ENCODE measurements at regions not wholly inside any gene's neighbourhood (a gene's known extent, or its start where the extent isn't known, plus 50 kb on each side); places are given as distances from the start of the nearest gene placed in this dataset.

DNA sequence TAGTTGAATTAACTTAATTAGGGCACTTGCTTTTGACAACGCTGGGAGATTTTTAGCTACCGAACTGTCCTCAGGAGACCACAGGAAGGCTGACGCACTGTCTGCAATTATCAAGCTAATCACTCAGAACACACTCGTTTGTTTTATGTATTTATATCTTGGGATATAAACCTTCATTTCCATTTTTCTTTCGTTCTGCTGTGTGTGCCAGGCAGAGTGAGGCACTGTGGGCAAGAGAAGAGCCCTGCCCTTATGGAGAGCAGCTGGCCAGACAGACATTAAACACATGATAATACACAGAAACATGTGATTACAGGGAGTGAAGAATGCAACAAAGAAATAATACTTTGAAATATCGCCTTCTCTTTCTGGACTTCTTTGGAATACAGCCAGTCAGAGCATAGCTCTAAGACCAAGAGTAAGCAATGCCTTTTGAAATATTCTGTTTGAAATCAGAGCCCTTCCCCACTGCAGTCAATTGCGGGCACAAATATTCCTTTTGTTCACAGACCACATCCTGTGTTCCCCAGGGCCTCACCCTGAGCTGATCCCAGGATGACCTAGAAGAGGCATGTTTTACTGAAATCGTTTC is 96.8 kb downstream of the ANKRD60 start:
- Mint-ChIP-seq H3K36me3 (no peaks in the 10 kb centered on the region), H3K4me1 (peaks cover 12% of the 10 kb centered on the region), H3K27ac (no peak overlapping the region), H3K4me3 (no peak overlapping the region), H3K27me3 (peaks cover 83% of the 10 kb centered on the region), H3K9me3 (no peaks in the 10 kb centered on the region)
- DNase-seq: no peak
- CTCF ChIA-PET: no interaction called here

DNA sequence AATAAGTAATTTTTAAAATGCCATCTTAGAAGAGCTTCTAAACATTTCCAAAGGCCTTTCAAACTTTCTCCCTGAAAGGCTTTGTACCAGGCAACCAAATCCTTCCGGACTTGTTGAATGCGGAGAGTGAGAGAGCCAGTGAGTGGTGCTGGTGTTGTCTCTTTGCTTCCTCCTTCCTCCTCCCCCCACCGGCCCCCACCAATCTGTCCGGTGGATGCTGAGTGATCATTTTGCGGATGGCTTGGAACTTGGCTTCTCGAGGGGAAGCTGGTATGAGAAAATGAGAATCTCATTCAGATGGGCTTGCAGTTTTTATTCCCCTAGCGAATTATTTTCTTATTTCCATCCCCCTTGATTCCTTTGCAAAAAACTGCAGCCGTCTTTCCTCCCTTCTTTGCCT is 97.3 kb downstream of the ANKRD60 start:
- H3K9me3 Mint-ChIP-seq: peaks cover 4% of the 10 kb centered on the region
- H3K4me1 Mint-ChIP-seq: peaks cover 16% of the 10 kb centered on the region
- peaks cover 84% of the 10 kb centered on the region for H3K27me3 Mint-ChIP-seq
- no peaks in the 10 kb centered on the region for H3K36me3 Mint-ChIP-seq
- no peak for DNase-seq
- no peak overlapping the region for H3K4me3 Mint-ChIP-seq
- no peak overlapping the region for H3K27ac Mint-ChIP-seq
- CTCF ChIA-PET: no interaction called here

DNA sequence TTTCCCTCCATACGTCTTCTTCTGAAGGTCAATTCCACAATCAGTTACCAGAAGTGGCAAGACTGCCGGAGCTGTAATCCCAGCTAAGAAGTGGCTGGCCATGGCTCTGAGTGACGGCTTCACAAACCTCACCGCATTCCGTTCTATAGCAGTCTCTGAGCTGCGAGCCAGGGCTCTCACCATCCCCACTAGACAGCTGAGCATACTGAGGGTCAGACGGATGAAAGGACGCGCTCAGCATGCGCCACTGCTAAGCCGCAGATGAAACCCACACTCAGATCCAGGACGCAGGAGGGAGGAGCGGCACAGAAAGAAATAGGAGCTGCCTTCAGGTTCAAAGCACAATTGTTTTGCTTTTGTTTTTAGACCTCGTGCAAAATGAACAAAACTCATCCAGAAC is 97.9 kb downstream of the ANKRD60 start:
- no peaks in the 10 kb centered on the region for H3K36me3 Mint-ChIP-seq
- H3K27ac Mint-ChIP-seq: no peak overlapping the region
- peaks cover 79% of the 10 kb centered on the region for H3K27me3 Mint-ChIP-seq
- H3K4me1 Mint-ChIP-seq: peaks cover 19% of the 10 kb centered on the region
- CTCF ChIA-PET: no interaction called here
- peaks cover 6% of the 10 kb centered on the region for H3K9me3 Mint-ChIP-seq
- no peak overlapping the region for H3K4me3 Mint-ChIP-seq
- no peak for DNase-seq

DNA sequence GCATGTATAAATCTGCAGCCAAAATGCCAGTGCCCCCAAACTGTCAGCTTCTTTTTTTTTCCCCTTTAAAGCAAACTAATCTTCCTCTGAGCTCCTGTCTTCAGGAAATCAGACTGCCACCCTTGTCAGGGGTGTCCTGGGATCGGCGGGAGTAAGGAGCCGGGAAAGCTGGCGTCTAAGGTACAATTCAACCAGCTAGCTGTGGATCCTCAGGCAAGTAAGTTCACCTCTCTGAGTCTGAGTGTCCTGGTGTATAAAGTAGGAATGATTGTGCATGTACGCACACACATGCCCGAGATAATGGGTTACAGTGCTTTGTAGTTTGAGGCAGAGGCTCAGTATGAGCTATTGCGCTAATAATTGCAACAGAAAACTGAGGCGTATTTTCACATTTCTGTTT is 98.3 kb downstream of the ANKRD60 start:
- Mint-ChIP-seq H3K27ac (no peak overlapping the region), H3K36me3 (no peaks in the 10 kb centered on the region), H3K27me3 (peaks cover 74% of the 10 kb centered on the region), H3K9me3 (peaks cover 10% of the 10 kb centered on the region), H3K4me1 (peaks cover 19% of the 10 kb centered on the region), H3K4me3 (no peak overlapping the region)
- CTCF ChIA-PET: no interaction called here
- DNase-seq: no peak

DNA sequence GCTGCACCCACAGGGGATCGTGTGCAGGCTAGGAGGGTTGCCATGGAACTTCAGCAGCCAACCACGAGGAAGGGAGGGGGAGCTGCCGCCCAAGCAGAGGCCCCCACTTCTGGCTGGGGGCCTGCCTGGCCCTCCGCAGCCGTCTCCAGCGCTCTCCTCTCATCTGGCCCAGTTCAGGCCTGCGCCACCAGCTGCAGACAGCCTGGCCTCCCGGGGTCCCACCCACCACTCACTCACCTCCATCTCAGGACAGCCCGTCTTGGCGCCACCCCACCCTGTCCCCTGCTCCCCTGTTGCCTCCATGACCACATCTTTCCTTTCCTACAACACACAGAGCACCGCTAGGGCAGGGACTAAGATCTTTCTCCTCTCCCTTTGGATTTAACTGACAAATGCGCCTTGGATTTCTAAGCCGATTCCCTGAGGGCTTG is 98.7 kb downstream of the ANKRD60 start:
- H3K36me3 Mint-ChIP-seq: no peaks in the 10 kb centered on the region
- peaks cover 74% of the 10 kb centered on the region for H3K27me3 Mint-ChIP-seq
- no peak overlapping the region for H3K27ac Mint-ChIP-seq
- DNase-seq: no peak
- peaks cover 19% of the 10 kb centered on the region for H3K4me1 Mint-ChIP-seq
- CTCF ChIA-PET: no interaction called here
- H3K4me3 Mint-ChIP-seq: no peak overlapping the region
- H3K9me3 Mint-ChIP-seq: peaks cover 11% of the 10 kb centered on the region

DNA sequence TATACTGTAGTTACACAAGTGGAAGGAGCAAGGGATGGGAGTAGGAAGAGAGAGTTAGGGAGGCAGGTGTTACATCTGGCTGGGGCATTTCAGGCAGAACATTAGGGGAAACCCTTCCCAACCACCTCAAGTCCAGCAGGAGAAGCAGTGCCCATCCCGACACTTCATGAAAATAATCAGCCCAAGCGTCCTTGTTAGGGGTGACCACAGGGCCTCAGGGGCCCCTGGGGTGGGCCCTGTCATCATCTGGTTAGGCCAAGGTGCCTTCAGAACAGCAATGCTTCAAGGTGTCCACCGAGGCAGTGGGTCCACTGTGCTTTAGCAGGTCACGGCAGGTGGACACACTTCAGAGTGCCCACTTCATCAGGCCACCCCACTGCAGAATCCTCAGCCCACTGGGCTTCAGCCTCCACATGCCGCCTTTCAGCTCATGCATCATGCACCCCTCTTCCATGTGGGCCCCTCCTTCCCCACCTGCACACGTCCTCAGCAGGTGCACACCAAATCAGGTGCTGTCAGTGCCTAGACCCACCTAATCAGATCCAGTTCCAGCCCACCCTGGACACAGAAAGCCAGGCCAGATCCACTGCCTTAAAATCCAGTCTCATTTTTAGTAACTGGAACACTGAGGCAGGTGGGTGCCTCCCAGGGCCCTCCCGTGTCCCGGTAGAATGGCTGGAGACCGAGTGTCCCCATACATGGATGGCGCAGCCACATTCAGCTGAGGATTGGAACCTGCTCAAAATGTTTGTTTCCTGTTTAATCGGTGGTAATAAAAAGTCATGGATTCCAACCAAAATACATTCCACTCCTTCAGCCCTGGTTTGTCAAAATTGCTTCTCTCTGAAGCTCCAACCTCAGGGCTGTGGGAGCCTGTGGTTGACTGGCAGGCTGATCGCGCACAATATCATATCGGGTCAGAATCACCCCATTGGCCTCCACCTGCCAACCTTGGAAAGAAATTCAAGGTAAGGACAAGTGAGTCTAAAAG is 99.5 kb downstream of the ANKRD60 start:
- DNase-seq: no peak
- Mint-ChIP-seq H3K27ac (no peak overlapping the region), H3K27me3 (peaks cover 70% of the 10 kb centered on the region), H3K36me3 (no peaks in the 10 kb centered on the region), H3K4me3 (no peak overlapping the region), H3K9me3 (peaks cover 13% of the 10 kb centered on the region), H3K4me1 (peaks cover 19% of the 10 kb centered on the region)
- CTCF ChIA-PET: no interaction called here

DNA sequence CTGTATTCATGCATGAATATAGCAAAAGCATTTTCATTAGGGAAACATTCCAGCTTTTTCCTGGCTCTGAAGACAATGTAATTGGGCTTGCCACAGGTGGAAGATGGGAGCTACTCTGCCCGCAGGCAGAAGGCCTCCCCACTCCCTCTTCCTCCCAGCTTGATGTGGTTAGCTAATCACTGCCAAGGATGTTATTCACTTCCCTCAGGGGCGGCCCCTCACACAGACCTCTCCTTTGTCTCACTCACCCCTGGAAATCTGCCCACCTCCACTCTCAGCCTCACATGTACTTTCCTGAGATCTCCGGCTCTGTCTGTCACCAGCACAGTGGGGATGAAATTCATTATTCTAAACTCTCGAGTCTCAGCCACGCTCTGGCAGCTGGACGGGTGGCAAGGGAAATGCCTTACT is 100.7 kb downstream of the ANKRD60 start:
- Mint-ChIP-seq H3K27me3 (peaks cover 62% of the 10 kb centered on the region), H3K4me3 (no peak overlapping the region), H3K36me3 (no peaks in the 10 kb centered on the region), H3K4me1 (peaks cover 19% of the 10 kb centered on the region), H3K9me3 (peaks cover 13% of the 10 kb centered on the region), H3K27ac (no peak overlapping the region)
- CTCF ChIA-PET: no interaction called here
- DNase-seq: no peak

DNA sequence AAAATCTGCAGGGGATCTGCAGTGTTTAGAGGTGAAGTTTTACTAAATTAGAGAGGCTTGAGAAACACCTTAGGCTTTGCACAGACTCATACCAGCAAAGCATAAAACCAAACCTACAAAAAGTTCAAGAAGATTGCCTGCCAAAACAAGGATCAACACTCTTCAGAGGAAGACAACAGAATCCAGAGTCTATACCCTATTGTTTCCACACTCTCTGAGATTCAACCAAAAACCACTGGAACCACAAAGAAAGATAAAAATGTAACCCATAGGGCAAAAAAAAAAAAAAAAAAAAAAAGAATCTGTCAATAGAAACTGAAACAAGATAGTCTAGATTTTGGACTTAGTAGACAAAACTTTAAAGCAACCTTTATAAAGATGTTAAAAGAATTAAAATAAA is 102.7 kb downstream of the ANKRD60 start:
- no peak for DNase-seq
- peaks cover 14% of the 10 kb centered on the region for H3K4me1 Mint-ChIP-seq
- CTCF ChIA-PET: interaction anchor here (0.6 kb wide), 1 partner anchor 491 kb away, joined by 3 read pairs; no protein-coding TSS in a partner anchor
- no peak overlapping the region for H3K27ac Mint-ChIP-seq
- peaks cover 46% of the 10 kb centered on the region for H3K27me3 Mint-ChIP-seq
- peaks cover 13% of the 10 kb centered on the region for H3K9me3 Mint-ChIP-seq
- H3K36me3 Mint-ChIP-seq: no peaks in the 10 kb centered on the region
- no peak overlapping the region for H3K4me3 Mint-ChIP-seq

DNA sequence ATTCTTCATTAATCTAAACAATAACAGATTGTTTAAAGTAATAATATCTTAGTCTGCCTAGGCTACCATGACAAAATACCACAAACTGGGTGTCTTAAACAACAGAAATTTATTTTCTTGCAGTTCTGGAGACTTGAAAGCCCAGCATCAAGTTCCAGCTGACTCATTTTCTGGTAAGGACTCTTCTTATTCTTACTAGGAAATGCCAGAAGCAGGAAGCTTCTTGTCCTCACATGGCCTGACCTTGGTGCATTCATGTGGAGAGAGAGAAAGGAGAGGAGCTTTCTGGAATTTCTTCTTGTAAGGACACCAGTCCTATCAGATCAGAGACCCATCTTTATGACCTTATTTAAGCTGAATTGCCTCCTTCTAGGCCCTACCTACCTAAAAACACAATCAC is 110.5 kb downstream of the ANKRD60 start:
- Mint-ChIP-seq H3K27me3 (peaks cover 8% of the 10 kb centered on the region), H3K27ac (no peak overlapping the region), H3K9me3 (peaks cover 10% of the 10 kb centered on the region)

DNA sequence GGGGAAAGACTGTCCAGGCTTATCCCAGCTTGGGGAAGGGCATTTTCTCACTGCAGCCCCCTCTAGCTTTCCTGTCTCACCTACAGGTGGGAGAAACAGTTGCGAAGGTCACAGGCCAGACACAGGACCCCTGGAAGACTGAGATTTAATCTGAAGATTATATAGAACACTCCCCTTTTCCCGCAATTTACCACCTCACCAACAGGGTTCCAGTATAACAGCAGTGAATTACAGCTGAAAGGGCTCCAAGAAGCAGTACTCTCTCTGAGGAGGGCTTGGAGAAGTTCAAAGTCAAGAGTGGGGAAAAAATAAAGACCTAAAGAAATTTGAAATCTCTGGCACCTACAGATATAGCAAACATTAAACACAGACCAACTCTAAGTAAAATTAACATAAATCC is 111.9 kb downstream of the ANKRD60 start:
- peaks cover 10% of the 10 kb centered on the region for H3K9me3 Mint-ChIP-seq
- no peaks in the 10 kb centered on the region for H3K36me3 Mint-ChIP-seq
- no peak for DNase-seq
- CTCF ChIA-PET: no interaction called here
- H3K4me3 Mint-ChIP-seq: no peak overlapping the region
- no peaks in the 10 kb centered on the region for H3K4me1 Mint-ChIP-seq
- H3K27me3 Mint-ChIP-seq: peaks cover 8% of the 10 kb centered on the region
- H3K27ac Mint-ChIP-seq: no peak overlapping the region

More for the DNA sequence above, 110.5 kb downstream of the ANKRD60 start:
- Mint-ChIP-seq H3K4me1 (no peaks in the 10 kb centered on the region), H3K4me3 (no peak overlapping the region), H3K36me3 (no peaks in the 10 kb centered on the region)
- CTCF ChIA-PET: no interaction called here
- no peak for DNase-seq

DNA sequence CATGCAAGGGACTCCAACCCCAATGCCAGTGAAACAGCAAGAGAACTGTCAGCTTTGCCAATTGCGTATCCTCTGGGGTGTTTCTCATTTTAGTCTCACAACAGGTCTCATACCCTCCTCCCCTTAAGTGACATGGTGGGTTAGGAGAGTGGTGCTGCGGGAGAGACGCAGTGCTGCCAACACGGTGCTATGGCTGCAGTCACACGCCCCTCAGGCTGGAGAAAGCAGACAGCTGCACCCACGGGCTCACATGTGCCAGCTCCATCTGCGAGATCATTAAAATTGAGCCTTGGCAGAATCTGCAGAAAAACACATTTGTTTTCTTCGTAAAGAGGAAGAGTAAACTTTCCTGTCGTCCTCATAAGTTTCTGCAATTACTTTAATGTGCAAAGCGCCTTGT is 114.7 kb downstream of the ANKRD60 start:
- H3K27me3 Mint-ChIP-seq: peaks cover 8% of the 10 kb centered on the region
- no peak for DNase-seq
- H3K9me3 Mint-ChIP-seq: peaks cover 2% of the 10 kb centered on the region
- no peak overlapping the region for H3K4me3 Mint-ChIP-seq
- no peaks in the 10 kb centered on the region for H3K4me1 Mint-ChIP-seq
- CTCF ChIA-PET: no interaction called here
- no peak overlapping the region for H3K27ac Mint-ChIP-seq
- H3K36me3 Mint-ChIP-seq: no peaks in the 10 kb centered on the region

DNA sequence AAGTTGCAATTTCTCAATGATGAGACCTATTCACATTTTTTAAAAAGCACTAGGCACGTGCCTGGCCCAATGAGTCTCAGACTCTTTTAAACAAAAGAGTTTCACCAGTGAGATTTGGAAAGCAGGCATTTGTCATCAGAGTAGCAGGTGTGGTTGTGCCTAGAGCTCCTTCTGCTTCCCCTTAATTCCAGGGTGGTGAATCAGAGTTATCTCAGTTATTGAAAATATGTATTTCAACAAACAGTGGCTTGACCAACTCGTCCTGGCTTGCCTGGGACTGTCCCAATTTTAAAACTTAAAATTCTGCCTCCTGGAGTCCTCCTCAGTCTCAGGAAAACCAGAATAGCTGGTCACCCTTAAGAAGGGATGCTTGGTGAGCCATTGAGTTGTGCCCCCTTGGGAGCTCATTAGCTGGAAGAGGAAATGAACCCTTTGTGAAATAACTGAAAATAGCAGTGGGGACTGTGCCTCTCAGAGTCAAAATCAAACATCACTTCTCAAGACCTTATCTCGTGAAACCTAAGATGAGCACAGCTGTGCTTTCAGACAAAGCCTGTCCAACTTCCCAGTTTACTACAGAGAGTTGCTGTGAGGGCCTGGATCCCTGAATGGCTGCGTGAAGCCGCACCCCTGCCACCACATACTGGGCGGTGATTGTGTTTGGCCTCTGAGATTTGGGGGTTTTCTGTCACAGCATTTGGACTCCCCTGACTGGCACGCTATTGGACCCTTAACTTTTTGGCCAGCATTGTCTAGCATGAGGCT is 116.3 kb downstream of the ANKRD60 start:
- Mint-ChIP-seq H3K27ac (no peak overlapping the region), H3K36me3 (no peaks in the 10 kb centered on the region), H3K9me3 (no peaks in the 10 kb centered on the region), H3K27me3 (peaks cover 15% of the 10 kb centered on the region), H3K4me3 (no peak overlapping the region), H3K4me1 (no peaks in the 10 kb centered on the region)
- no peak for DNase-seq
- CTCF ChIA-PET: no interaction called here

DNA sequence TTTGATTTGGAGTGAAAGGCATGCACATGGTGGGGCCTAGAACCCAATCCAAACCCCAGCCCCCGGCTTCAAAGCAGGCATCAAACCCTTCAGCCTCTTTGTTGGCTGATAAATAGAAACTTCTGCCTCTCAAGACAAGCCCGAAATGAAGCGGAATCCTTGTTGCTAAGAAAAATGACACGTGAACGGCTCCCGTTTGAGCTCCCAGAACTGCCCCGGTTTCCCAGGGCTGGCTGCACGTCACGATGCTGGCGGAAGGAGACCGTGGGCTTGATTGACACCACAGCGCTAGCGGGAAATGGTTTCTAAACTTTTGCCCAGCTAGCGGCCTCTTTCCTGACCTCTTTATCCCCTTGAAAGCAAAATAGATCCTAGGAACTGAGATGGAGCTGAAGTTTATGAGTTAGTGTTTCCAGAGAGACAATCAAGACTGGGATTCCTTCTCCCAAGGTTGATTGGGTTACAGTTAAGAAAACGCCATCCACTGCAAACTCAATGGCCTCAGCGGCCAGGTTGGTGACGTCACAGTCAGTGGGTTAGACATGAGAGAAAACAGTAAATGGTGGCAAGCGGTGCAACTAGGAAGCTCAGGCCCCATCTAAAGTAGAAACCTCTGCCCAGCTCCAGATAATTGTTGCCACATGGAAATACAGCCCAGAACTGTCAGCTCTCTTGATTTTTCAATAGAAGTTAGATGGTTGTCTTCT is 117.0 kb downstream of the ANKRD60 start:
- Mint-ChIP-seq H3K4me3 (no peak overlapping the region), H3K4me1 (no peaks in the 10 kb centered on the region), H3K9me3 (no peaks in the 10 kb centered on the region), H3K27ac (no peak overlapping the region), H3K36me3 (no peaks in the 10 kb centered on the region), H3K27me3 (peaks cover 16% of the 10 kb centered on the region)
- CTCF ChIA-PET: no interaction called here
- DNase-seq: no peak
